SU-DHL-6 (cell line): ENCODE measurements at regions not wholly inside any gene's neighbourhood (a gene's known extent, or its start where the extent isn't known, plus 50 kb on each side); places are given as distances from the start of the nearest gene placed in this dataset.
A peak's percentile ranks its signal among the peaks of the same experiment; 100 is the strongest.

ENCODE experiments used
- H2AFZ ChIP-seq: fragments of 200-600 bp; sonication (generic); 2 replicates; pipeline ENCODE4 v1.6.1; 2014; ENCODE audit warnings: low read depth, mild to moderate bottlenecking, moderate library complexity, mixed read lengths, antibody characterized with exemption, low read length; ENCODE audit not compliant: severe bottlenecking
- H3F3A ChIP-seq: fragments of 200-600 bp; shearing (Covaris generic); 2 replicates; pipeline ENCODE4 v1.6.0; 2016; ENCODE audit warnings: antibody characterized with exemption, mild to moderate bottlenecking; ENCODE audit not compliant: insufficient read depth
- H3K27ac ChIP-seq: fragments of 200-600 bp; sonication (generic); 2 replicates; pipeline ENCODE4 v1.5.1; 2016; ENCODE audit warnings: low read depth, mild to moderate bottlenecking, low read length, moderate library complexity, mixed read lengths
- H3K27me3 ChIP-seq: fragments of 200-600 bp; sonication (generic), shearing (Covaris generic); 2 replicates; pipeline ENCODE4 v1.6.0; 2014; ENCODE audit warnings: mild to moderate bottlenecking, low read length
- H3K36me3 ChIP-seq: fragments of 200-600 bp; sonication (generic); 2 replicates; pipeline ENCODE4 v1.6.1; 2014; ENCODE audit warnings: mild to moderate bottlenecking, low read length, mixed read lengths
- H3K4me2 ChIP-seq: fragments of 300-600, 200-600 bp; shearing (Covaris generic), sonication (generic); 2 replicates; pipeline ENCODE4 v1.6.0; 2014; ENCODE audit warnings: low read length, low read depth, mild to moderate bottlenecking; ENCODE audit not compliant: poor library complexity, severe bottlenecking
- H3K4me3 ChIP-seq: fragments of 200-600 bp; sonication (generic); 2 replicates; pipeline ENCODE4 v1.5.1; 2014; ENCODE audit warnings: antibody characterized with exemption, low read length, mild to moderate bottlenecking, mixed read lengths; ENCODE audit not compliant: insufficient read depth, poor library complexity, severe bottlenecking
- H3K79me2 ChIP-seq: fragments of 200-600 bp; sonication (generic); 2 replicates; pipeline ENCODE4 v1.6.1; 2014; ENCODE audit warnings: mild to moderate bottlenecking, low read length, moderate library complexity; ENCODE audit not compliant: insufficient read depth
- H3K9ac ChIP-seq: fragments of 200-600 bp; sonication (generic); 2 replicates; pipeline ENCODE4 v1.7.0; 2014; ENCODE audit warnings: mild to moderate bottlenecking, low read length
- H3K9me2 ChIP-seq: fragments of 200-600 bp; sonication (generic); replicated peaks from 2 replicates; pipeline ENCODE4 v1.6.1; 2014; ENCODE audit warnings: low read length; ENCODE audit not compliant: insufficient read depth
- H3K9me3 ChIP-seq: fragments of 200-600 bp; sonication (generic); 2 replicates; pipeline ENCODE4 v1.6.1; 2014; ENCODE audit warnings: low read length, mixed read lengths; ENCODE audit not compliant: insufficient read depth
- H4K20me1 ChIP-seq: fragments of 200-600 bp; sonication (generic); 2 replicates; pipeline ENCODE4 v1.6.1; 2014; ENCODE audit warnings: low read depth, mild to moderate bottlenecking, antibody characterized with exemption, low read length, moderate library complexity, mixed read lengths
- EZH2phosphoT487 ChIP-seq: fragments of 200-600 bp; sonication (generic), shearing (Covaris generic); conservative IDR thresholded peaks from 2 replicates; pipeline ENCODE4 v1.6.1; 2018; ENCODE audit warnings: mild to moderate bottlenecking, antibody characterized with exemption, low read length, moderate library complexity, mixed read lengths
- TF ChIP-seq, protein P1 (sequence below): fragments of 200-600 bp; sonication (generic); IDR thresholded peaks from one replicate; pipeline ENCODE4 v1.5.1; 2017; ENCODE audit warnings: antibody characterized with exemption, mild to moderate bottlenecking, low read length, moderate library complexity; ENCODE audit not compliant: insufficient read depth, poor library complexity, severe bottlenecking

DNA sequence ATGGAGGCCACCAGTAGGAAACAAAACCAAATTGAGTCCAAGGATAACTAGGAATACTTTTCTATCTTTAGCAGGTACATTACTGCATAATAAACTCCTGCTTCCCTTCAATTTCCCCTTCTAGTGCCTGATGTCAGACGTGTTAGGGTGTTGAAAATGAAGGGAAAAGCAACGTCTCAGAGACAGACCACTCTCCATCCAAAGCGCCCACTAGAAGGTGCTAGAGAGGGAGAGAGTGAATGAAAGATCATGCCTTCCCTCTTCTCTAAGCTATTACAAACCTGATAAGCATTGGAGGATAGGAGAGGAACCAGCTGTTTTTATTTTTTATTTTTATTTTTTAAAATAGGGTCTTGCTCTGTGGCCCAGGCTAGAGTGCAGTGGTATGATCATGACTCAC is 64.1 kb downstream of the ZNF641 start:
- no peak overlapping the region for H3K27ac ChIP-seq
- no peak overlapping the region for H3K9ac ChIP-seq
- H4K20me1 ChIP-seq: no peaks in the 10 kb centered on the region
- no peaks in the 10 kb centered on the region for H3K27me3 ChIP-seq
- H3K4me3 ChIP-seq: no peak overlapping the region
- no peaks in the 10 kb centered on the region for H3K9me2 ChIP-seq
- TF ChIP-seq, protein P1, sequence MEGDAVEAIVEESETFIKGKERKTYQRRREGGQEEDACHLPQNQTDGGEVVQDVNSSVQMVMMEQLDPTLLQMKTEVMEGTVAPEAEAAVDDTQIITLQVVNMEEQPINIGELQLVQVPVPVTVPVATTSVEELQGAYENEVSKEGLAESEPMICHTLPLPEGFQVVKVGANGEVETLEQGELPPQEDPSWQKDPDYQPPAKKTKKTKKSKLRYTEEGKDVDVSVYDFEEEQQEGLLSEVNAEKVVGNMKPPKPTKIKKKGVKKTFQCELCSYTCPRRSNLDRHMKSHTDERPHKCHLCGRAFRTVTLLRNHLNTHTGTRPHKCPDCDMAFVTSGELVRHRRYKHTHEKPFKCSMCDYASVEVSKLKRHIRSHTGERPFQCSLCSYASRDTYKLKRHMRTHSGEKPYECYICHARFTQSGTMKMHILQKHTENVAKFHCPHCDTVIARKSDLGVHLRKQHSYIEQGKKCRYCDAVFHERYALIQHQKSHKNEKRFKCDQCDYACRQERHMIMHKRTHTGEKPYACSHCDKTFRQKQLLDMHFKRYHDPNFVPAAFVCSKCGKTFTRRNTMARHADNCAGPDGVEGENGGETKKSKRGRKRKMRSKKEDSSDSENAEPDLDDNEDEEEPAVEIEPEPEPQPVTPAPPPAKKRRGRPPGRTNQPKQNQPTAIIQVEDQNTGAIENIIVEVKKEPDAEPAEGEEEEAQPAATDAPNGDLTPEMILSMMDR: peak; percentile 49
- TF ChIP-seq EZH2phosphoT487: no peak
- no peaks in the 10 kb centered on the region for H3K9me3 ChIP-seq
- no peaks in the 10 kb centered on the region for H3F3A ChIP-seq
- no peaks in the 10 kb centered on the region for H3K36me3 ChIP-seq
- no peak overlapping the region for H2AFZ ChIP-seq
- H3K4me2 ChIP-seq: no peak overlapping the region
- no peaks in the 10 kb centered on the region for H3K79me2 ChIP-seq

DNA sequence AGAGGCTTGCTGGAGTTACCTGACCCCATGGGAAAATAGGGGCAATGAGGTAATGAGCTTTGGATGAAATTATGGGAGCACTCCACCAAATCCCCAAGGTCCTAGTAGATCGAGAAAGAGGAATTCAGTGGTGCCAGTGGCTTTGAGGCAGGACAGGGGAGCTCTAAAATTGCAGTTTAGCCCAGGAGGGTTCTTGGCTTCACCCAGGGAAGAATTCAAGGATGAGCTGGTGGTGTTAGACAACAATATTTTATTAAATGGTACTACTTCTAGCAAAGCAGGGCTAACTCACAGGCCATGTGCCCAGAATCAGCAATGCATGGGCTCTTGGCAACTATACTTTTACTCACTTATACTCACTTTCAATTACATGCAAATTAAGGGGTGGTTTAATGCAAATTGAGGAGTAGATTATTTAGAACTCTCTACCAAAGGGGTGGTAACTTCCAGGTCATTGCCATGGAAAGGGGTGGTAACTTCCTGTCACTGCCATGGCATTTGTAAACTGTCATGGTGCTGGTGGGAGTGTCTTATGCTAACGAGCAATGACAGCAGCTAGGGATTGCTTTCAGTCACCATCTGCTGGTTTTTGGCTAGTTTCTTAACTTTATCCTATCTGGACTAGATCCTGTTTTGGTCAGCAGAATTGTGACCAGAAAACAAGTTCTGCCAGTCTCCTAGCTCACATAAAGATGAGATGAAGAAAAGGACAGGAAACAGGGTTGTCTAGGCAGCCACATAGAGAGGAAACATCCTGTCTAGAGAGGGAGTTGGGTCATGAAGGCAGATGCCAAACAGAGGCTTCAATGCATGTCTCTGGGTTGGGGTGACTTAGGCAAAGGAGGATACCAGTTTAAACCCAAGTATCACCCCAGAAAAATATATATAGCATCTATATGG is 64.7 kb downstream of the ZNF641 start:
- Histone ChIP-seq H3K4me3 (no peak overlapping the region), H3K9me3 (no peaks in the 10 kb centered on the region), H3K79me2 (no peaks in the 10 kb centered on the region), H3K27ac (no peak overlapping the region), H3K36me3 (no peaks in the 10 kb centered on the region), H3K9me2 (no peaks in the 10 kb centered on the region), H3K9ac (no peak overlapping the region), H4K20me1 (no peaks in the 10 kb centered on the region), H2AFZ (no peak overlapping the region), H3K27me3 (no peaks in the 10 kb centered on the region), H3K4me2 (no peak overlapping the region), H3F3A (no peaks in the 10 kb centered on the region)
- TF ChIP-seq EZH2phosphoT487: no peak
- TF ChIP-seq, protein P1: no peak

DNA sequence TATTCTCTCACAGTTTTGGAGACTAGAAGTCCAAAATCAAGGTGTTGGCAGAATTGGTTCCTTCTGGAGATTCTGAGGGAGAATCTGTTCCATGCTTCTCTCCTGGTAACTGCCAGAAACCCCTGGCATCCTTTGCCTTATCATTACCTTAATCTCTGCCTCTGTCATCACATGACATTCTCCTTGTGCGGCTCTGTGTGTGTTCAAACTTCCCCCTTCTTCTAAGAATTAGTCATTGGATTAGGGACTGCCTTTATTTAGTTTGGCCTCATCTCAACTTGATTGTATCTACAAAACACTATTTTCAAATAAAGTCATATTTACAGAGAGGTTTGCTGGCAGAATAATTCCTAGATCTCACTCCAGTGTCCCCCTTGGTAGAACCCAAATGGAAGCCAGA is 68.9 kb downstream of the ZNF641 start:
- no peaks in the 10 kb centered on the region for H3F3A ChIP-seq
- no peak overlapping the region for H3K27ac ChIP-seq
- no peaks in the 10 kb centered on the region for H3K79me2 ChIP-seq
- H3K9ac ChIP-seq: no peak overlapping the region
- H3K4me2 ChIP-seq: no peak overlapping the region
- H4K20me1 ChIP-seq: no peaks in the 10 kb centered on the region
- no peaks in the 10 kb centered on the region for H3K27me3 ChIP-seq
- H3K4me3 ChIP-seq: no peak overlapping the region
- H3K36me3 ChIP-seq: no peaks in the 10 kb centered on the region
- H3K9me2 ChIP-seq: no peaks in the 10 kb centered on the region
- no peaks in the 10 kb centered on the region for H3K9me3 ChIP-seq
- no peak for TF ChIP-seq EZH2phosphoT487
- TF ChIP-seq, protein P1: no peak
- H2AFZ ChIP-seq: no peak overlapping the region
